Testis (tissue), 2 donors: ENCODE measurements at regions not wholly inside any gene's neighbourhood (a gene's known extent, or its start where the extent isn't known, plus 50 kb on each side); places are given as distances from the start of the nearest gene placed in this dataset.

ENCODE experiments used
- POLR2A ChIP-seq: fragments of 450-650 bp; IDR thresholded peaks from one replicate; pipeline ENCODE4 v1.6.1; 2017; ENCODE audit warnings: antibody characterized with exemption, mild to moderate bottlenecking, moderate library complexity
- TF ChIP-seq, protein P1 (sequence below), 3 experiments: fragments of 450-650 bp in 2 of 3; fragments of 200-600 bp in 1 of 3; sonication (generic) in 1 of 3; IDR thresholded peaks; one replicate each; pipeline ENCODE4 v1.5.1; 2016 to 2019; ENCODE audit warnings: antibody characterized with exemption in 3 of 3, mild to moderate bottlenecking in 2 of 3, moderate library complexity in 1 of 3

- no peak for TF ChIP-seq POLR2A
- TF ChIP-seq, protein P1, sequence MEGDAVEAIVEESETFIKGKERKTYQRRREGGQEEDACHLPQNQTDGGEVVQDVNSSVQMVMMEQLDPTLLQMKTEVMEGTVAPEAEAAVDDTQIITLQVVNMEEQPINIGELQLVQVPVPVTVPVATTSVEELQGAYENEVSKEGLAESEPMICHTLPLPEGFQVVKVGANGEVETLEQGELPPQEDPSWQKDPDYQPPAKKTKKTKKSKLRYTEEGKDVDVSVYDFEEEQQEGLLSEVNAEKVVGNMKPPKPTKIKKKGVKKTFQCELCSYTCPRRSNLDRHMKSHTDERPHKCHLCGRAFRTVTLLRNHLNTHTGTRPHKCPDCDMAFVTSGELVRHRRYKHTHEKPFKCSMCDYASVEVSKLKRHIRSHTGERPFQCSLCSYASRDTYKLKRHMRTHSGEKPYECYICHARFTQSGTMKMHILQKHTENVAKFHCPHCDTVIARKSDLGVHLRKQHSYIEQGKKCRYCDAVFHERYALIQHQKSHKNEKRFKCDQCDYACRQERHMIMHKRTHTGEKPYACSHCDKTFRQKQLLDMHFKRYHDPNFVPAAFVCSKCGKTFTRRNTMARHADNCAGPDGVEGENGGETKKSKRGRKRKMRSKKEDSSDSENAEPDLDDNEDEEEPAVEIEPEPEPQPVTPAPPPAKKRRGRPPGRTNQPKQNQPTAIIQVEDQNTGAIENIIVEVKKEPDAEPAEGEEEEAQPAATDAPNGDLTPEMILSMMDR (IDR thresholded peaks at IDR 0.05): no peak
These were observed 307.3 kb upstream of the SGCD start for GRCh38 chr5:156019571-156020180.
